ENCODE measurements at regions not wholly inside any gene's neighbourhood (a gene's known extent, or its start where the extent isn't known, plus 50 kb on each side); places are given as distances from the start of the nearest gene placed in this dataset.

DNA sequence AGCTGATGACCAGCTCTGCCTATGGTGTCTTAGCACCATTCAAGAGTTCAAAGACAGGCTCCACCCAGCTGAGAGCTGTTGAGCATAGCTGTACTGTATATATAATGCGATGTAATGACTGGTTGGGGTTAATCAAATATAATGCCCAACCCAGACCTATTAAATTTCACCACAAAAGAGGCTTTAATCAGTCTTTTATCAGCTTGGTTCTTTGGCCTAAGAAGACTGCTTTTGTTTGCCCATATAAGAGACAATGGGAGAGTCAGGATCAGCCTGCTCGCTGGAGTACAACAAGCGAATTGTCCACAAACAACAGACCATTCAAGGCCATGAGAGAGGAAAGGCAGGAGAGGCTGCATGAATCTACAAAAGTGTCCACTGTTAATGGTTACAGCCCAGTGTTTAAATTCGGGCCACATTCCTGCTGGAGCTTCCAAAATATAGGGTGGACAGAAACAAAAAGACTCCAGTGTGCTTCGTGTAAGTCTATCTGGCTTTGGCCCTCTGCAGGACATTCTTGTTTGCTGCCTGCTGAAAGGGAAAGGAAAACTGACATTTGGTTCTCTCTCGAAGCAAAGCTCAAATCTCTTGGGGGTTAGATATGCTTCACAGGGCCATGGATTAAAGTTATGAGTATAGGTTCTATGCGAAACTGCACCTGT is 109.2 kb upstream of the FOXN2 start (continued):
- TF ChIP-seq KIAA2018 (CRISPR knock-in tag; IDR thresholded peaks at IDR 0.05; ENCODE audit: borderline replicate concordance) = no peak
- peak; percentile 9; the same call in 1 of the 2 replicates for TF ChIP-seq HNF4A (CRISPR knock-in tag; IDR thresholded peaks at IDR 0.05)
- no peak for TF ChIP-seq SMAD1 (CRISPR knock-in tag; IDR thresholded peaks at IDR 0.05; ENCODE audit: borderline replicate concordance, low read depth)
- peak; percentile 99 for TF ChIP-seq ZNF12 (CRISPR knock-in tag; IDR thresholded peaks at IDR 0.05)
- TF ChIP-seq NKX3-1 (CRISPR knock-in tag; IDR thresholded peaks at IDR 0.05) = no peak
- TF ChIP-seq ZFP62 (CRISPR knock-in tag; IDR thresholded peaks at IDR 0.05) = no peak
- no peak for TF ChIP-seq PBX3 (CRISPR knock-in tag; IDR thresholded peaks at IDR 0.05; ENCODE audit: borderline replicate concordance)
- TF ChIP-seq STAG1 (CRISPR knock-in tag; IDR thresholded peaks at IDR 0.05) = peak; percentile 50
- 0 out of 2 replicates have a peak, but pooled peaks have one; percentile 31 for TF ChIP-seq ZBTB33 (CRISPR knock-in tag; IDR thresholded peaks at IDR 0.05)
- TF ChIP-seq ZNF770 (CRISPR knock-in tag; IDR thresholded peaks at IDR 0.05) = no peak
- peak; percentile 62 for TF ChIP-seq SAP130 (CRISPR knock-in tag; IDR thresholded peaks at IDR 0.05; ENCODE audit: low read depth)
- no peak for TF ChIP-seq TEF (CRISPR knock-in tag; IDR thresholded peaks at IDR 0.05)
